Esophagus muscularis mucosa (tissue), 4 donors: ENCODE measurements at regions not wholly inside any gene's neighbourhood (a gene's known extent, or its start where the extent isn't known, plus 50 kb on each side); places are given as distances from the start of the nearest gene placed in this dataset.

ENCODE experiments used
- DNase-seq: peaks from one replicate; pipeline ENCODE4 v3.0.0-alpha.2; 2017; ENCODE audit errors: extremely low spot score
- H3K27ac ChIP-seq, 4 donors: fragments of 200-600 bp; sonication (generic); replicated peaks in 1 of 4; 1 replicate in 3 of 4; 2 replicates in 1 of 4; pipeline ENCODE4 v1.5.1; 2016 to 2019; ENCODE audit warnings: mild to moderate bottlenecking in 1 of 4
- H3K27me3 ChIP-seq, 4 donors: fragments of 200-600 bp; sonication (generic); one replicate each; pipeline versions ENCODE4 v1.5.1 to v1.6.0; 2016 to 2019
- H3K36me3 ChIP-seq, 4 donors: fragments of 200-600 bp; sonication (generic); one replicate each; pipeline ENCODE4 v1.5.1; 2016 to 2019
- H3K4me1 ChIP-seq, 4 donors: fragments of 200-600 bp; sonication (generic); one replicate each; pipeline ENCODE4 v1.5.1; 2016 to 2019
- H3K4me3 ChIP-seq, 4 donors: fragments of 200-600 bp; sonication (generic); 1 replicate in 2 of 4; 2 replicates in 2 of 4; pipeline ENCODE4 v1.5.1; 2016 to 2019; ENCODE audit warnings: mild to moderate bottlenecking in 4 of 4, moderate library complexity in 1 of 4
- H3K9me3 ChIP-seq, 4 donors: fragments of 200-600 bp; sonication (generic); 1 replicate in 3 of 4; 2 replicates in 1 of 4; pipeline ENCODE4 v1.5.1; 2016 to 2019
- CTCF ChIP-seq, 3 experiments: fragments of 200-600 bp in 2 of 3; fragments of 450-650 bp in 1 of 3; sonication (generic) in 2 of 3; IDR thresholded peaks; one replicate each; pipeline ENCODE4 v1.5.1; 2017 to 2019; ENCODE audit warnings: antibody characterized with exemption in 3 of 3, mild to moderate bottlenecking in 2 of 3, moderate library complexity in 1 of 3
- EP300 ChIP-seq: sonication (generic); formaldehyde crosslinking; IDR thresholded peaks from one replicate; pipeline ENCODE4 v1.6.1; 2017; ENCODE audit warnings: antibody characterized with exemption
- POLR2A ChIP-seq: fragments of 450-650 bp; IDR thresholded peaks from one replicate; pipeline ENCODE4 v1.6.1; 2017; ENCODE audit warnings: antibody characterized with exemption, moderate library complexity, mild to moderate bottlenecking, low read depth
- POLR2AphosphoS5 ChIP-seq, 2 donors: sonication (generic); formaldehyde crosslinking; IDR thresholded peaks; one replicate each; pipeline ENCODE4 v1.6.1; 2017; ENCODE audit warnings: antibody characterized with exemption in 2 of 2
- WGBS: methylation state at CpG from one replicate; pipeline ENCODE4 v1.1.5; 2018; 5-methylcytosine and 5-hydroxymethylcytosine counted together
- intact Hi-C: fragments of 100-400 bp; cut with DNase I; formaldehyde crosslinking; loops from one replicate; pipeline ENCODE4 v1.15.1; 2023

GRCh38 chr5:2188137-2188536, 305.4 kb upstream of the IRX4 start:
- Histone ChIP-seq H3K4me3 (no peak overlapping the region), H3K4me1 (peaks cover 0 to 5% (median 0%) of the 10 kb centered on the region in 4 donors), H3K27me3 (peaks cover 0 to 36% (median 0%) of the 10 kb centered on the region in 4 donors), H3K36me3 (no peaks in the 10 kb centered on the region), H3K9me3 (no peaks in the 10 kb centered on the region), H3K27ac (no peak overlapping the region)
- DNase-seq, result no peak
- intact Hi-C loops, result no loop called here
- TF ChIP-seq POLR2A (no peak), POLR2AphosphoS5 (IDR thresholded peaks at IDR 0.05) (no peak), CTCF (IDR thresholded peaks at IDR 0.05) (no peak), EP300 (no peak)
- 85% methylated on average over 7 of the region's 7 CpGs for WGBS

- H3K36me3 ChIP-seq, result no peaks in the 10 kb centered on the region
- peaks cover 0 to 5% (median 0%) of the 10 kb centered on the region in 4 donors for H3K4me1 ChIP-seq
- no peaks in the 10 kb centered on the region for H3K9me3 ChIP-seq
- peaks cover 0 to 36% (median 0%) of the 10 kb centered on the region in 4 donors for H3K27me3 ChIP-seq
- TF ChIP-seq CTCF (IDR thresholded peaks at IDR 0.05), result no peak
- no peak for TF ChIP-seq POLR2AphosphoS5 (IDR thresholded peaks at IDR 0.05)
- TF ChIP-seq EP300, result no peak
- TF ChIP-seq POLR2A, result no peak
- DNase-seq, result no peak
- WGBS, result 91% methylated on average over 10 of the region's 10 CpGs
- intact Hi-C loops, result no loop called here
- no peak overlapping the region for H3K4me3 ChIP-seq
- H3K27ac ChIP-seq, result no peak overlapping the region
Observed at GRCh38 chr5:2187687-2188086, 305.0 kb upstream of the IRX4 start.

- no peak overlapping the region for H3K4me3 ChIP-seq
- TF ChIP-seq CTCF (IDR thresholded peaks at IDR 0.05) (no peak), EP300 (no peak), POLR2AphosphoS5 (IDR thresholded peaks at IDR 0.05) (no peak), POLR2A (no peak)
- WGBS, result 91% methylated on average over 7 of the region's 11 CpGs
- DNase-seq, result no peak
- peaks cover 0 to 32% (median 0%) of the 10 kb centered on the region in 4 donors for H3K27me3 ChIP-seq
- H3K36me3 ChIP-seq, result no peaks in the 10 kb centered on the region
- intact Hi-C loops, result no loop called here
- H3K27ac ChIP-seq, result no peak overlapping the region
- H3K4me1 ChIP-seq, result peaks cover 0 to 5% (median 0%) of the 10 kb centered on the region in 4 donors
- no peaks in the 10 kb centered on the region for H3K9me3 ChIP-seq
Observed at GRCh38 chr5:2187156-2187555, 304.4 kb upstream of the IRX4 start.

- no peak for DNase-seq
- WGBS, result 89% methylated on average over 15 of the region's 23 CpGs
Observed at GRCh38 chr5:2186472-2187015, 303.8 kb upstream of the IRX4 start.

More at GRCh38 chr5:2186472-2187015, 303.8 kb upstream of the IRX4 start:
- intact Hi-C loops, result no loop called here
- TF ChIP-seq POLR2AphosphoS5 (IDR thresholded peaks at IDR 0.05), result no peak
- no peak for TF ChIP-seq POLR2A
- no peak for TF ChIP-seq CTCF (IDR thresholded peaks at IDR 0.05)
- no peak for TF ChIP-seq EP300
- no peak overlapping the region for H3K4me3 ChIP-seq
- peaks cover 0 to 33% (median 0%) of the 10 kb centered on the region in 4 donors for H3K27me3 ChIP-seq
- peaks cover 0 to 5% (median 0%) of the 10 kb centered on the region in 4 donors for H3K4me1 ChIP-seq
- no peak overlapping the region for H3K27ac ChIP-seq
- H3K36me3 ChIP-seq, result no peaks in the 10 kb centered on the region
- no peaks in the 10 kb centered on the region for H3K9me3 ChIP-seq
